Mesenchymal stem cell (in vitro differentiated cells and primary cell): ENCODE measurements at regions not wholly inside any gene's neighbourhood (a gene's known extent, or its start where the extent isn't known, plus 50 kb on each side); places are given as distances from the start of the nearest gene placed in this dataset.
A peak's percentile ranks its signal among the peaks of the same experiment; 100 is the strongest.

ENCODE experiments used
- DNase-seq: peaks from one replicate; pipeline ENCODE4 v3.0.0-alpha.2; 2013
- H2AFZ ChIP-seq: one replicate; pipeline ENCODE4 v1.6.1; 2013; ENCODE audit warnings: low read depth, mild to moderate bottlenecking, control low read depth, inconsistent platforms, low read length, moderate library complexity
- H2AK5ac ChIP-seq: 2 replicates; pipeline ENCODE4 v1.6.1; 2013; ENCODE audit warnings: low read length, moderate library complexity, mild to moderate bottlenecking, inconsistent platforms; ENCODE audit not compliant: severe bottlenecking
- H2BK120ac ChIP-seq: one replicate; pipeline ENCODE4 v1.6.1; 2013; ENCODE audit warnings: low read depth, mild to moderate bottlenecking, inconsistent platforms, low read length, moderate library complexity
- H2BK12ac ChIP-seq, 2 experiments: one replicate each; pipeline ENCODE4 v1.6.1; 2013; ENCODE audit warnings: inconsistent platforms in 2 of 2, low read length in 2 of 2, mild to moderate bottlenecking in 2 of 2, moderate library complexity in 2 of 2, control low read depth in 1 of 2
- H2BK15ac ChIP-seq: one replicate; pipeline ENCODE4 v1.6.1; 2013; ENCODE audit warnings: mild to moderate bottlenecking, low read depth, inconsistent platforms; ENCODE audit not compliant: poor library complexity, severe bottlenecking
- H2BK5ac ChIP-seq: 2 replicates; pipeline ENCODE4 v1.6.1; 2013; ENCODE audit warnings: low read depth, mild to moderate bottlenecking, low read length, control low read depth, inconsistent platforms; ENCODE audit not compliant: poor library complexity, severe bottlenecking
- H3K14ac ChIP-seq, 2 experiments: one replicate each; pipeline ENCODE4 v1.6.1; 2013; ENCODE audit warnings: inconsistent platforms in 2 of 2, low read length in 2 of 2, control low read depth in 1 of 2, mild to moderate bottlenecking in 1 of 2, moderate library complexity in 1 of 2
- H3K18ac ChIP-seq, 2 experiments: one replicate each; pipeline ENCODE4 v1.6.1; 2013; ENCODE audit warnings: inconsistent platforms in 2 of 2, low read length in 2 of 2, control low read depth in 1 of 2, low read depth in 1 of 2, mild to moderate bottlenecking in 1 of 2
- H3K23ac ChIP-seq, 2 experiments: one replicate each; pipeline ENCODE4 v1.6.1; 2013; ENCODE audit warnings: inconsistent platforms in 2 of 2, low read length in 2 of 2, mild to moderate bottlenecking in 2 of 2, moderate library complexity in 2 of 2, control low read depth in 1 of 2
- H3K27ac ChIP-seq: 2 replicates; pipeline ENCODE4 v1.5.1; 2013; ENCODE audit warnings: mild to moderate bottlenecking, moderate library complexity, low read length, control low read depth, inconsistent platforms; ENCODE audit not compliant: poor library complexity, severe bottlenecking
- H3K27me3 ChIP-seq, 2 experiments: 2 replicates each; pipeline versions ENCODE4 v1.6.1 to v1.7.0; 2013; ENCODE audit warnings: low read length in 2 of 2, mild to moderate bottlenecking in 2 of 2, moderate library complexity in 2 of 2, control low read depth in 1 of 2, inconsistent platforms in 1 of 2; ENCODE audit not compliant: control insufficient read depth in 1 of 2, insufficient read depth in 1 of 2
- H3K36me3 ChIP-seq, 2 experiments: 2 replicates each; pipeline versions ENCODE4 v1.6.1 to v1.7.0; 2013; ENCODE audit warnings: low read length in 2 of 2, control low read depth in 1 of 2, inconsistent platforms in 1 of 2, low read depth in 1 of 2, mild to moderate bottlenecking in 1 of 2; ENCODE audit not compliant: insufficient read depth in 2 of 2, control insufficient read depth in 1 of 2
- H3K4ac ChIP-seq, 2 experiments: one replicate each; pipeline ENCODE4 v1.6.1; 2013; ENCODE audit warnings: inconsistent platforms in 2 of 2, low read length in 2 of 2, mild to moderate bottlenecking in 2 of 2, moderate library complexity in 2 of 2, control low read depth in 1 of 2, low read depth in 1 of 2
- H3K4me1 ChIP-seq: 2 replicates; pipeline ENCODE4 v1.6.1; 2013; ENCODE audit warnings: low read depth, low read length, control low read depth; ENCODE audit not compliant: control insufficient read depth, insufficient read depth
- H3K4me2 ChIP-seq: 2 replicates; pipeline ENCODE4 v1.6.1; 2013; ENCODE audit warnings: low read length, mild to moderate bottlenecking, inconsistent platforms; ENCODE audit not compliant: poor library complexity, severe bottlenecking
- H3K4me3 ChIP-seq, 2 experiments: 2 replicates each; pipeline versions ENCODE4 v1.5.1 to v1.7.0; 2013; ENCODE audit warnings: low read length in 2 of 2, mild to moderate bottlenecking in 2 of 2, control low read depth in 1 of 2, low read depth in 1 of 2; ENCODE audit not compliant: insufficient read depth in 1 of 2
- H3K79me1 ChIP-seq: replicated peaks from 2 replicates; pipeline ENCODE4 v1.6.1; 2013; ENCODE audit warnings: mild to moderate bottlenecking, control low read depth, low read length, inconsistent platforms; ENCODE audit not compliant: poor library complexity, severe bottlenecking
- H3K9ac ChIP-seq: 2 replicates; pipeline ENCODE4 v1.7.0; 2013; ENCODE audit warnings: mild to moderate bottlenecking, low read length, moderate library complexity
- H3K9me3 ChIP-seq: 2 replicates; pipeline ENCODE4 v1.7.0; 2013; ENCODE audit warnings: mild to moderate bottlenecking, low read length; ENCODE audit not compliant: control insufficient read depth
- H4K8ac ChIP-seq: one replicate; pipeline ENCODE4 v1.6.1; 2013; ENCODE audit warnings: inconsistent platforms, mild to moderate bottlenecking, low read length, moderate library complexity
- H4K91ac ChIP-seq: one replicate; pipeline ENCODE4 v1.6.1; 2013; ENCODE audit warnings: mild to moderate bottlenecking, low read length, inconsistent platforms
- whole genome bisulfite sequencing: methylation state at CpG from one replicate; pipeline ENCODE4 v1.1.7; 2013; ENCODE audit warnings: mixed read lengths; 5-methylcytosine and 5-hydroxymethylcytosine counted together

- peak overlapping the region; percentile 64 for H2BK120ac ChIP-seq
- H2BK15ac ChIP-seq, result peak overlapping the region; percentile 63
- H3K27me3 ChIP-seq, result peaks cover 0 to 45% of the 10 kb centered on the region in 2 experiments
- H3K27ac ChIP-seq, result peak overlapping the region; percentile 75
- peak overlapping the region; percentile 79 for H3K4me2 ChIP-seq
- peak overlapping the region; percentile 97 to 99 for H2BK12ac ChIP-seq
- H3K36me3 ChIP-seq, result no peaks in the 10 kb centered on the region
- H3K4me1 ChIP-seq, result peaks cover 14% of the 10 kb centered on the region
- no peak overlapping the region for H3K23ac ChIP-seq
- H3K4me3 ChIP-seq, result peak overlapping the region; percentile 37 to 71
- peak overlapping the region; percentile 5 for H2BK5ac ChIP-seq
- H3K9ac ChIP-seq, result peak overlapping the region; percentile 35
- H3K4ac ChIP-seq, result peak overlapping the region; percentile 76 to 85
- H2AFZ ChIP-seq, result no peak overlapping the region
- WGBS, result under 1% methylated on average over 58 of the region's 58 CpGs
- H3K18ac ChIP-seq, result peak overlapping the region; percentile 92 to 98
- no peaks in the 10 kb centered on the region for H3K9me3 ChIP-seq
- peak; percentile 99 for DNase-seq
- peak overlapping the region; percentile 71 for H2AK5ac ChIP-seq
- peak overlapping the region; percentile 90 for H4K8ac ChIP-seq
- H3K14ac ChIP-seq, result no peak overlapping the region
- H3K79me1 ChIP-seq, result no peaks in the 10 kb centered on the region
- peak overlapping the region; percentile 95 for H4K91ac ChIP-seq
Measured at GRCh38 chr3:194003114-194004057, 132.6 kb upstream of the HES1 start.

- no peak overlapping the region for H3K18ac ChIP-seq
- H2BK120ac ChIP-seq, result peak overlapping the region; percentile 21
- no peak overlapping the region for H2AFZ ChIP-seq
- H3K4me2 ChIP-seq, result no peak overlapping the region
- H3K4ac ChIP-seq, result no peak overlapping the region
- H3K14ac ChIP-seq, result no peak overlapping the region
- no peak overlapping the region for H3K23ac ChIP-seq
- H3K4me1 ChIP-seq, result peaks cover 15% of the 10 kb centered on the region
- H3K79me1 ChIP-seq, result no peaks in the 10 kb centered on the region
- no peak overlapping the region for H3K9ac ChIP-seq
- H4K8ac ChIP-seq, result no peak overlapping the region
- H3K9me3 ChIP-seq, result no peaks in the 10 kb centered on the region
- H3K36me3 ChIP-seq, result no peaks in the 10 kb centered on the region
- peaks cover 9 to 56% of the 10 kb centered on the region in 2 experiments for H3K27me3 ChIP-seq
- no peak overlapping the region for H3K4me3 ChIP-seq
- H2AK5ac ChIP-seq, result no peak overlapping the region
- H4K91ac ChIP-seq, result no peak overlapping the region
- WGBS, result 10% methylated on average over 3 of the region's 4 CpGs
- H2BK12ac ChIP-seq, result no peak overlapping the region
- H2BK15ac ChIP-seq, result no peak overlapping the region
- H2BK5ac ChIP-seq, result no peak overlapping the region
- DNase-seq, result peak; percentile 31
- H3K27ac ChIP-seq, result no peak overlapping the region
Measured at GRCh38 chr3:194005930-194006501, 129.9 kb upstream of the HES1 start.

- H2AK5ac ChIP-seq, result no peak overlapping the region
- no peaks in the 10 kb centered on the region for H3K9me3 ChIP-seq
- no peak overlapping the region for H4K8ac ChIP-seq
- no peak overlapping the region for H2BK5ac ChIP-seq
- WGBS, result 88% methylated on average over 10 of the region's 13 CpGs
- no peaks in the 10 kb centered on the region for H3K79me1 ChIP-seq
- H3K4me1 ChIP-seq, result peaks cover 14% of the 10 kb centered on the region
- no peaks in the 10 kb centered on the region for H3K36me3 ChIP-seq
- H2BK12ac ChIP-seq, result no peak overlapping the region
- no peak overlapping the region for H2BK120ac ChIP-seq
- H3K27ac ChIP-seq, result no peak overlapping the region
- H3K4me2 ChIP-seq, result no peak overlapping the region
- H3K18ac ChIP-seq, result no peak overlapping the region
- no peak overlapping the region for H2AFZ ChIP-seq
- no peak overlapping the region for H3K23ac ChIP-seq
- H2BK15ac ChIP-seq, result no peak overlapping the region
- H4K91ac ChIP-seq, result peak overlapping the region; percentile 4
- H3K4ac ChIP-seq, result no peak overlapping the region
- H3K27me3 ChIP-seq, result peaks cover 9 to 62% of the 10 kb centered on the region in 2 experiments
- H3K4me3 ChIP-seq, result no peak overlapping the region
- no peak for DNase-seq
- no peak overlapping the region for H3K14ac ChIP-seq
- H3K9ac ChIP-seq, result no peak overlapping the region
Measured at GRCh38 chr3:194007592-194008337, 128.2 kb upstream of the HES1 start.

GRCh38 chr3:194009019-194009418, 126.9 kb upstream of the HES1 start:
- no peak overlapping the region for H3K23ac ChIP-seq
- no peak overlapping the region for H2BK120ac ChIP-seq
- H3K27me3 ChIP-seq, result peaks cover 9 to 67% of the 10 kb centered on the region in 2 experiments
- no peaks in the 10 kb centered on the region for H3K36me3 ChIP-seq
- H2BK15ac ChIP-seq, result no peak overlapping the region
- no peak overlapping the region for H4K91ac ChIP-seq
- H3K27ac ChIP-seq, result no peak overlapping the region
- H3K18ac ChIP-seq, result no peak overlapping the region
- peaks cover 3% of the 10 kb centered on the region for H3K4me1 ChIP-seq
- H4K8ac ChIP-seq, result no peak overlapping the region
- no peak overlapping the region for H3K14ac ChIP-seq
- H3K79me1 ChIP-seq, result no peaks in the 10 kb centered on the region
- H2BK5ac ChIP-seq, result no peak overlapping the region
- no peak overlapping the region for H2AFZ ChIP-seq
- 72% methylated on average over 5 of the region's 5 CpGs for WGBS
- H2BK12ac ChIP-seq, result peak overlapping the region in 1 of 2 experiments; percentile 73
- no peaks in the 10 kb centered on the region for H3K9me3 ChIP-seq
- H2AK5ac ChIP-seq, result no peak overlapping the region
- H3K4ac ChIP-seq, result no peak overlapping the region
- no peak overlapping the region for H3K9ac ChIP-seq
- no peak overlapping the region for H3K4me3 ChIP-seq
- no peak for DNase-seq
- no peak overlapping the region for H3K4me2 ChIP-seq
